ENCODE measurements at regions not wholly inside any gene's neighbourhood (a gene's known extent, or its start where the extent isn't known, plus 50 kb on each side); places are given as distances from the start of the nearest gene placed in this dataset.

- in situ Hi-C loops (cut with HindIII; ENCODE audit: extremely low pct_ligation_motif_present, low pct_unique_long_range_greater_than_20kb) (no loop called here), intact Hi-C loops (cut with micrococcal nuclease; ENCODE audit: unreplicated experiment) (no loop called here)
- no TSS peak for BruUV-seq (replicated peaks)
- Histone ChIP-seq H3K9me3 (ENCODE audit: low read length) (peaks cover 11% of the 10 kb centered on the region), H3K4me2 (ENCODE audit: low read depth, low read length) (no peak overlapping the region), H3K27ac (ENCODE audit: extremely low read length, insufficient read depth, low read length) (no peak overlapping the region), H3K4me1 (ENCODE audit: insufficient read depth, low read length) (no peaks in the 10 kb centered on the region), H3K36me3 (replicated peaks in 1 of 2; ENCODE audit: control insufficient read depth in 1 of 2, insufficient read depth in 2 of 2, low read length in 2 of 2) (no peaks in the 10 kb centered on the region), H2AFZ (ENCODE audit: low read length) (no peak overlapping the region), H3K9ac (ENCODE audit: insufficient read depth, low read depth, low read length) (no peak overlapping the region), H3K27me3 (ENCODE audit: control insufficient read depth in 1 of 2, insufficient read depth in 2 of 2, low read length in 2 of 2) (no peaks in the 10 kb centered on the region), H3K4me3 (replicated peaks in 1 of 3; ENCODE audit: insufficient read depth in 1 of 3, low read depth in 2 of 3, low read length in 3 of 3) (no peak overlapping the region), H4K20me1 (ENCODE audit: insufficient read depth, low read length) (no peaks in the 10 kb centered on the region), H3K79me2 (ENCODE audit: insufficient read depth, low read length) (no peaks in the 10 kb centered on the region)
- TF ChIP-seq TBL1XR1 (IDR thresholded peaks at IDR 0.05; ENCODE audit: borderline replicate concordance, low read length, partially characterized antibody) (no peak), FIP1L1 (IDR thresholded peaks at IDR 0.05; ENCODE audit: borderline replicate concordance, insufficient read depth, low read depth, low read length) (no peak), ZBTB4 (CRISPR knock-in tag; IDR thresholded peaks at IDR 0.05; ENCODE audit: borderline replicate concordance) (no peak), ZNF121 (CRISPR knock-in tag; IDR thresholded peaks at IDR 0.05) (no peak), ZBTB25 (CRISPR knock-in tag; IDR thresholded peaks at IDR 0.05) (no peak), ZIK1 (CRISPR knock-in tag; IDR thresholded peaks at IDR 0.05; ENCODE audit: borderline replicate concordance, low read depth) (no peak), RBAK (CRISPR knock-in tag; IDR thresholded peaks at IDR 0.05) (no peak), SMAD1 (CRISPR knock-in tag; IDR thresholded peaks at IDR 0.05; ENCODE audit: borderline replicate concordance, low read depth) (no peak), ATF5 (CRISPR knock-in tag; IDR thresholded peaks at IDR 0.05; ENCODE audit: low read depth) (no peak), SNAPC2 (CRISPR knock-in tag; IDR thresholded peaks at IDR 0.05) (no peak), PBX3 (CRISPR knock-in tag; IDR thresholded peaks at IDR 0.05; ENCODE audit: borderline replicate concordance) (no peak), ZNF263 (CRISPR knock-in tag; IDR thresholded peaks at IDR 0.05) (no peak), ZNF235 (CRISPR knock-in tag; IDR thresholded peaks at IDR 0.05; ENCODE audit: borderline replicate concordance) (no peak)
- ChIA-PET CTCF (ENCODE audit: low intra/inter-chr PET ratio, low total read pairs) (no interaction called here), POLR2A (no interaction called here)
- DNase-seq (ENCODE audit: low spot score) = no peak
- 0% methylated on average over 1 of the region's 1 CpG for WGBS (ENCODE audit: low lambda C conversion rate)
- no peak for FAIRE-seq
- ATAC-seq = no peak
These were observed 789.9 kb downstream of the CBLN2 start for GRCh38 chr18:71754246-71754645.

Measured in HepG2 (cell line).